ENCODE measurements at regions not wholly inside any gene's neighbourhood (a gene's known extent, or its start where the extent isn't known, plus 50 kb on each side); places are given as distances from the start of the nearest gene placed in this dataset.

GRCh38 chr2:67829470-67829869 lies 233.3 kb downstream of the C1D start:
- H3K27me3 ChIP-seq (ENCODE audit: control insufficient read depth, insufficient read depth, low read length), result no peaks in the 10 kb centered on the region
- H3K9ac ChIP-seq (ENCODE audit: low read length), result no peak overlapping the region
- H3K9me3 ChIP-seq (ENCODE audit: control insufficient read depth, low read depth, low read length), result no peaks in the 10 kb centered on the region
- no peaks in the 10 kb centered on the region for H3K4me1 ChIP-seq (ENCODE audit: control insufficient read depth, low read depth, low read length)
- no peaks in the 10 kb centered on the region for H3K36me3 ChIP-seq (ENCODE audit: control insufficient read depth, low read depth, low read length)
- no peak overlapping the region for H3K4me3 ChIP-seq (ENCODE audit: low read length)
- H3K27ac ChIP-seq (ENCODE audit: low read length), result no peak overlapping the region

- Histone ChIP-seq H3K27ac (ENCODE audit: low read length) (no peak overlapping the region), H3K36me3 (ENCODE audit: control insufficient read depth, low read depth, low read length) (no peaks in the 10 kb centered on the region), H3K9me3 (ENCODE audit: control insufficient read depth, low read depth, low read length) (no peaks in the 10 kb centered on the region), H3K4me1 (ENCODE audit: control insufficient read depth, low read depth, low read length) (no peaks in the 10 kb centered on the region), H3K27me3 (ENCODE audit: control insufficient read depth, insufficient read depth, low read length) (no peaks in the 10 kb centered on the region), H3K4me3 (ENCODE audit: low read length) (no peak overlapping the region), H3K9ac (ENCODE audit: low read length) (no peak overlapping the region)
These were observed 229.2 kb downstream of the C1D start for GRCh38 chr2:67833632-67834031.

- H3K27ac ChIP-seq (ENCODE audit: low read length), result no peak overlapping the region
- no peaks in the 10 kb centered on the region for H3K36me3 ChIP-seq (ENCODE audit: control insufficient read depth, low read depth, low read length)
- no peaks in the 10 kb centered on the region for H3K9me3 ChIP-seq (ENCODE audit: control insufficient read depth, low read depth, low read length)
- H3K9ac ChIP-seq (ENCODE audit: low read length), result no peak overlapping the region
- H3K4me3 ChIP-seq (ENCODE audit: low read length), result no peak overlapping the region
- no peaks in the 10 kb centered on the region for H3K27me3 ChIP-seq (ENCODE audit: control insufficient read depth, insufficient read depth, low read length)
- no peaks in the 10 kb centered on the region for H3K4me1 ChIP-seq (ENCODE audit: control insufficient read depth, low read depth, low read length)
These were observed 228.3 kb downstream of the C1D start for GRCh38 chr2:67834482-67834881.

- no peaks in the 10 kb centered on the region for H3K36me3 ChIP-seq (ENCODE audit: control insufficient read depth, low read depth, low read length)
- no peaks in the 10 kb centered on the region for H3K27me3 ChIP-seq (ENCODE audit: control insufficient read depth, insufficient read depth, low read length)
- no peaks in the 10 kb centered on the region for H3K4me1 ChIP-seq (ENCODE audit: control insufficient read depth, low read depth, low read length)
- H3K27ac ChIP-seq (ENCODE audit: low read length), result no peak overlapping the region
- H3K9me3 ChIP-seq (ENCODE audit: control insufficient read depth, low read depth, low read length), result no peaks in the 10 kb centered on the region
- no peak overlapping the region for H3K4me3 ChIP-seq (ENCODE audit: low read length)
- no peak overlapping the region for H3K9ac ChIP-seq (ENCODE audit: low read length)
These were observed 227.5 kb downstream of the C1D start for GRCh38 chr2:67835266-67835665.

- Histone ChIP-seq H3K27ac (ENCODE audit: low read length) (no peak overlapping the region), H3K9me3 (ENCODE audit: control insufficient read depth, low read depth, low read length) (no peaks in the 10 kb centered on the region), H3K27me3 (ENCODE audit: control insufficient read depth, insufficient read depth, low read length) (no peaks in the 10 kb centered on the region), H3K4me3 (ENCODE audit: low read length) (no peak overlapping the region), H3K4me1 (ENCODE audit: control insufficient read depth, low read depth, low read length) (no peaks in the 10 kb centered on the region), H3K36me3 (ENCODE audit: control insufficient read depth, low read depth, low read length) (no peaks in the 10 kb centered on the region), H3K9ac (ENCODE audit: low read length) (no peak overlapping the region)
These were observed 225.9 kb downstream of the C1D start for GRCh38 chr2:67836866-67837265.

GRCh38 chr2:67838205-67838604 lies 224.6 kb downstream of the C1D start:
- H3K9me3 ChIP-seq (ENCODE audit: control insufficient read depth, low read depth, low read length), result no peaks in the 10 kb centered on the region
- no peaks in the 10 kb centered on the region for H3K36me3 ChIP-seq (ENCODE audit: control insufficient read depth, low read depth, low read length)
- no peak overlapping the region for H3K27ac ChIP-seq (ENCODE audit: low read length)
- H3K9ac ChIP-seq (ENCODE audit: low read length), result no peak overlapping the region
- H3K4me3 ChIP-seq (ENCODE audit: low read length), result no peak overlapping the region
- H3K27me3 ChIP-seq (ENCODE audit: control insufficient read depth, insufficient read depth, low read length), result no peaks in the 10 kb centered on the region
- no peaks in the 10 kb centered on the region for H3K4me1 ChIP-seq (ENCODE audit: control insufficient read depth, low read depth, low read length)

- H3K27ac ChIP-seq (ENCODE audit: low read length), result no peak overlapping the region
These were observed 223.6 kb downstream of the C1D start for GRCh38 chr2:67839242-67839641.

GRCh38 chr2:67839668-67840067 lies 223.1 kb downstream of the C1D start:
- H3K36me3 ChIP-seq (ENCODE audit: control insufficient read depth, low read depth, low read length), result no peaks in the 10 kb centered on the region
- no peak overlapping the region for H3K9ac ChIP-seq (ENCODE audit: low read length)
- no peaks in the 10 kb centered on the region for H3K27me3 ChIP-seq (ENCODE audit: control insufficient read depth, insufficient read depth, low read length)
- H3K4me1 ChIP-seq (ENCODE audit: control insufficient read depth, low read depth, low read length), result no peaks in the 10 kb centered on the region
- H3K9me3 ChIP-seq (ENCODE audit: control insufficient read depth, low read depth, low read length), result no peaks in the 10 kb centered on the region
- no peak overlapping the region for H3K27ac ChIP-seq (ENCODE audit: low read length)
- H3K4me3 ChIP-seq (ENCODE audit: low read length), result no peak overlapping the region

More at GRCh38 chr2:67839242-67839641, 223.6 kb downstream of the C1D start:
- Histone ChIP-seq H3K27me3 (ENCODE audit: control insufficient read depth, insufficient read depth, low read length) (no peaks in the 10 kb centered on the region), H3K4me3 (ENCODE audit: low read length) (no peak overlapping the region), H3K36me3 (ENCODE audit: control insufficient read depth, low read depth, low read length) (no peaks in the 10 kb centered on the region), H3K9me3 (ENCODE audit: control insufficient read depth, low read depth, low read length) (no peaks in the 10 kb centered on the region), H3K4me1 (ENCODE audit: control insufficient read depth, low read depth, low read length) (no peaks in the 10 kb centered on the region), H3K9ac (ENCODE audit: low read length) (no peak overlapping the region)

- Histone ChIP-seq H3K9ac (ENCODE audit: low read length) (no peak overlapping the region), H3K27me3 (ENCODE audit: control insufficient read depth, insufficient read depth, low read length) (no peaks in the 10 kb centered on the region), H3K36me3 (ENCODE audit: control insufficient read depth, low read depth, low read length) (no peaks in the 10 kb centered on the region), H3K4me3 (ENCODE audit: low read length) (no peak overlapping the region), H3K4me1 (ENCODE audit: control insufficient read depth, low read depth, low read length) (no peaks in the 10 kb centered on the region), H3K27ac (ENCODE audit: low read length) (no peak overlapping the region), H3K9me3 (ENCODE audit: control insufficient read depth, low read depth, low read length) (no peaks in the 10 kb centered on the region)
These were observed 222.2 kb downstream of the C1D start for GRCh38 chr2:67840460-67841068.

- Histone ChIP-seq H3K27me3 (ENCODE audit: control insufficient read depth, insufficient read depth, low read length) (no peaks in the 10 kb centered on the region), H3K9me3 (ENCODE audit: control insufficient read depth, low read depth, low read length) (no peaks in the 10 kb centered on the region), H3K9ac (ENCODE audit: low read length) (no peak overlapping the region), H3K4me1 (ENCODE audit: control insufficient read depth, low read depth, low read length) (peaks cover 6% of the 10 kb centered on the region), H3K4me3 (ENCODE audit: low read length) (no peak overlapping the region), H3K27ac (ENCODE audit: low read length) (no peak overlapping the region), H3K36me3 (ENCODE audit: control insufficient read depth, low read depth, low read length) (no peaks in the 10 kb centered on the region)
These were observed 221.1 kb downstream of the C1D start for GRCh38 chr2:67841711-67842110.

GRCh38 chr2:67842375-67842959 lies 220.3 kb downstream of the C1D start:
- no peaks in the 10 kb centered on the region for H3K9me3 ChIP-seq (ENCODE audit: control insufficient read depth, low read depth, low read length)
- H3K4me1 ChIP-seq (ENCODE audit: control insufficient read depth, low read depth, low read length), result peaks cover 6% of the 10 kb centered on the region
- H3K27me3 ChIP-seq (ENCODE audit: control insufficient read depth, insufficient read depth, low read length), result no peaks in the 10 kb centered on the region
- H3K4me3 ChIP-seq (ENCODE audit: low read length), result no peak overlapping the region
- H3K9ac ChIP-seq (ENCODE audit: low read length), result no peak overlapping the region
- no peak overlapping the region for H3K27ac ChIP-seq (ENCODE audit: low read length)
- H3K36me3 ChIP-seq (ENCODE audit: control insufficient read depth, low read depth, low read length), result no peaks in the 10 kb centered on the region

GRCh38 chr2:67844024-67844540 lies 218.7 kb downstream of the C1D start:
- Histone ChIP-seq H3K36me3 (ENCODE audit: control insufficient read depth, low read depth, low read length) (no peaks in the 10 kb centered on the region), H3K9me3 (ENCODE audit: control insufficient read depth, low read depth, low read length) (no peaks in the 10 kb centered on the region), H3K4me3 (ENCODE audit: low read length) (no peak overlapping the region), H3K9ac (ENCODE audit: low read length) (no peak overlapping the region), H3K27me3 (ENCODE audit: control insufficient read depth, insufficient read depth, low read length) (no peaks in the 10 kb centered on the region), H3K27ac (ENCODE audit: low read length) (no peak overlapping the region), H3K4me1 (ENCODE audit: control insufficient read depth, low read depth, low read length) (peaks cover 6% of the 10 kb centered on the region)

All from iPS-18a (cell line).